GM21367 (cell line): ENCODE measurements at regions not wholly inside any gene's neighbourhood (a gene's known extent, or its start where the extent isn't known, plus 50 kb on each side); places are given as distances from the start of the nearest gene placed in this dataset.
"Not testable (repeated sequence)": the region's sequence is repeated elsewhere in the genome, so short reads cannot be mapped to it uniquely, and the experiment has no call there.

ENCODE experiments used
- ATAC-seq: cut with Tn5 transposase; IDR thresholded peaks from one replicate; pipeline ENCODE4 v1.9.1; 2021; ENCODE audit not compliant: unreplicated experiment

DNA sequence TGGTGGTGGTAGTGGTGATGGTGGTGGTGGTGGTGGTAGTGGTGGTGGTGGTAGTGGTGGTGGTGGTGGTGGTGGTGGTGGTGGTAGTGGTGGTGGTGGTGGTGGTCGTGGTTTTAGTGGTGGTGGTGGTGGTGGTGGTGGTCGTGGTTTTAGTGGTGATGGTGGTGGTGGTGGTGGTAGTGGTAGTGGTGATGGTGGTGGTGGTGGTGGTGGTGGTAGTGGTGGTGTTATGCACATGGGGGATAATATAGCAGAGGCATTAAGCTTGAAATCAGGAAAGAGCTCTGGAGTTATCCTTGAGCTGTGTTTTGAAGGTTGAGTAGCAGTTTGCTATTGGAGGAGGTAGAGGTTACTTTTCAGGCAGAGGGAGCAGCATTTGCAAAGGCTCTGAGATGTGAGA is 94.6 kb upstream of the TPTE start:
- ATAC-seq = not testable (repeated sequence)

- not testable (repeated sequence) for ATAC-seq
Measured at GRCh38 chr21:10427277-10427676, 94.1 kb upstream of the TPTE start.

DNA sequence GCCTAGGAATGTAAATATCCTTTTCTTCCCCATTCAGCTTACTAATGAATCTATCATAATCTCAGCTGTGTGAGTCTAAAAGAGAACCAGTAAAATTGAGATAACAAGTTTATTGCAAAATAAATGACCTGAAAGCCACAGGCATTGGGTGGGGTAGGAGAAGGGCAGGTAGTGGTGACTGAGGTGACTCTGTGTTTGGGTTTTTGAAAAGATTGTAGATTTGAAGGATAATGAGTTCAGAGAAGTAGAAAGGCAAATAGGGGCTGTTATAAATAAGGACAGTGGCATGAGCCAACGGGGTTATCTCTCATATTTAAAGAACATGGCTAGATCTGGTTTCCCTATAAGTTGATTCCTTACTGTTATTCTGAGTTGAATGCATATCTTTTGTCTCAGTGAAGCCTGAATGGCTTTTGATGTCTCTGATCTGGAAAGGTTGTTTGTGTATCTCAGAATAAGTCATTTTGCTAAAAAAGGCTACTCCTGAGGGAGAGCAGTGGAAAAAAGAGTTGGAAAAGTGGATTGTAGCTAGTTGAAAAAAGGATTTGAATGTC is 92.3 kb upstream of the TPTE start:
- not testable (repeated sequence) for ATAC-seq

GRCh38 chr21:10430005-10430404 is 91.4 kb upstream of the TPTE start:
- no peak for ATAC-seq

DNA sequence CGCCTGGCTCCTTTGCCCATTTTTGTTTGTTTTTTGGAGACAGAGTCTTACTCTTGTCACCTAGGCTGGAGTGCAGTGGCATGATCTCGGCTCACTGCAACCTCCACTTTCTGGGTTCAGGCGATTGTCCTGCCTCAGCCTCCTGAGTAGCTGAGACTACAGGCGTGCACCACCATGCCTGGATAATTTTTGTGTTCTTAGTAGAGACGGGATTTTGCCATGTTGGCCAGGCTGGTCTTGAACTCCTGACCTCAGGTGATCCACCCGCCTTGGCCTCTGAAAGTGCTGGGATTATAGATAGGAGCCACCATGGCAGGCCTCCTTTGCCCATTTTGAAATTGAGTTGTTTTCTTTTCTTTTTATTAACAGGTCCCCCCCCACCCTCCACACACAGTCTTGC is 89.4 kb upstream of the TPTE start:
- not testable (repeated sequence) for ATAC-seq

- not testable (repeated sequence) for ATAC-seq
Measured at GRCh38 chr21:10432456-10432855, 88.9 kb upstream of the TPTE start.

- not testable (repeated sequence) for ATAC-seq
Measured at GRCh38 chr21:10437977-10438376, 83.4 kb upstream of the TPTE start.

DNA sequence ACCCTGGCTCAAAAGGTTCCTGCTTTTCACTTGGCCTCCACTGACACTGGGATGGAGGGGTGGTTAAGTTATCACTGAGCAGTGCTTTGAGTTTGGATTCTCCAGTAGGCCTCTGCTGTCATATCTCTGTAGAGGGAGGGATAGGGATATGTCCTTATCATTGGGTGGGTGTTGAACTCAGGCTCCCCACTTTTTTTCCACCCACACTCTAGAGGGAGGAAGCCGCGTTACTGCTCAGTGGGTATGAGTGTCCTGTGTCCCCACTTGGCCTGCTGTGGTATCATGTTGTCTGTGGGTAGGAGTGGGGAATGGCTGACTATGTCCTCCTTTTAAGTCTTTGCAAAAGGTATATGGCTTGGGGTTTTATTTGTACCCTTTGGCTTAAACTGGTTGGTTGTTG is 80.7 kb upstream of the TPTE start:
- not testable (repeated sequence) for ATAC-seq

- not testable (repeated sequence) for ATAC-seq
Measured at GRCh38 chr21:10442018-10442417, 79.4 kb upstream of the TPTE start.

DNA sequence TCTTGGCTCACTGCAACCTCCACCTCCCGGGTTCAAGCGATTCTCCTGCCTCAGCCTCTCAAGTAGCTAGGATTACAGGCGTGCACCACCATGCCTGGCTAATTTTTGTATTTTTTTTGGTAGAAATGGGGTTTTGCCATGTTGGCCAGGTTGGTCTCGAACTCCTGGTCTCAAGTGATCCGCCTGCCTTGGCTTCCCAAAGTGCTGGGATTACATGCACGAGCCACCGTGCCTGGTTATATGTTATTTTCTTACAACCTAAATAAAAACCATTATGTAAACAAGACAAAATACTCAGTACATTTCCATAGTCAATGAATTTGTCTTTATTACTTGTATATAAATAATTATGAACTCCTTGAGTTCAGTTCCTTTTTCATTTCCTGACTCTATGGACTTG is 75.7 kb upstream of the TPTE start:
- not testable (repeated sequence) for ATAC-seq

DNA sequence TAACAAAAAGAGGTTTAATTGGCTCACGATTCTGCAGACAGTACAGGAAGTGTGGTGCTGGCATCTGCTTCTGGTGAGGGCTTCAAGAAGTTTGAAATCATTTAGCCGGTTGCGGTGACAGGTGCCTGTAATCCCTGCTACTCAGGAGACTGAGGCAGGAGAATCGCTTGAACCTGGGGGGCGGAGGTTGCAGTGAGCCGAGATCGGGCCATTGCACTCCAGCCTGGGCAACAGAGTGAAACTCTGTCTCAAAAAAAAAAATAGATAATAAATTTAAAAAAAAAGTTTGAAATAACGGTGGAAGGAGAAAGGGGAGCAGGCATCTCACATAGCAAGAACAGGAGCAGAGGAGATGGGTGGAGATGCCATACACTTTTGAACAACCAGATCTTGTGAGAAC is 71.9 kb upstream of the TPTE start:
- ATAC-seq = not testable (repeated sequence)

GRCh38 chr21:10451274-10451673 is 70.1 kb upstream of the TPTE start:
- ATAC-seq = not testable (repeated sequence)

DNA sequence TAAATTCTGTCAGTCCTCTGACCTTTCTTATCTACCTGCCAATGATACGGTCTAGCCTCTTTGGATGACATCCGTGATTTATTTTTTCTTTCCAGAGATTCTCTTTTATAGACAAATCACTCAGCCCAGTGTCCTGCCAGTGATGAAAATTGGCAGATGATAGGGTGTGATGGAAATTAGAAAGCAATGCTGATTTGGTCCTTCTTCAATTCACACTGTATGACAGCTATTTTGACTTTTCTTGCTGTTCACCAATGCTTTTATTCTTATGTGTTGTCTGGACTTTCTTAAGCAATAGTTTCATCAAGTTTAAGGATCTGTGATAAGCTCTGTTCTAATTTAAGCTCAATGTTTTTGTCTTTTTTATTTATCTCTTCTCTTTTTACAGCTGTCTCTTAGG is 63.6 kb upstream of the TPTE start:
- ATAC-seq = not testable (repeated sequence)

DNA sequence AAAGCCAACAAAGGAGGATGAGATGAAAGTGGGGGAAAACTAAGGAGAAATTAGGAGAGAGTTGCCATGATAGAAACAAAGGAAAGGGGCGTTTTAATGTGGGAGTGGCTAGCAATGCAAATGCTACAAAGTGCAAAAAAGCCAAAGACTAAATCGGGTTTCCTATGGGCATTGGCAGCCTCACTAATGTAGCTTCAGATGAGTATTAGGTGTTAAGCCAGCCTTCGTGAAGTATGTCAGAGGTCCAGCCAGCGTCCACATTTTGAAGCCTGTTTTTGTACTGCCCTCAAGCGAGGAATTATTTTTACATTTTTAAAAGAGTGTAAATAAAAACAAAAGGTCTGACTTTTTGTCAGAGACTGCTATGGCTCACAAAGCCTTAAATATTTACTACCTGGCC is 60.4 kb upstream of the TPTE start:
- not testable (repeated sequence) for ATAC-seq

GRCh38 chr21:10461445-10461844 is 59.9 kb upstream of the TPTE start:
- ATAC-seq = not testable (repeated sequence)

GRCh38 chr21:10463156-10463555 is 58.2 kb upstream of the TPTE start:
- no peak for ATAC-seq

GRCh38 chr21:10464975-10465374 is 56.4 kb upstream of the TPTE start:
- ATAC-seq = no peak

DNA sequence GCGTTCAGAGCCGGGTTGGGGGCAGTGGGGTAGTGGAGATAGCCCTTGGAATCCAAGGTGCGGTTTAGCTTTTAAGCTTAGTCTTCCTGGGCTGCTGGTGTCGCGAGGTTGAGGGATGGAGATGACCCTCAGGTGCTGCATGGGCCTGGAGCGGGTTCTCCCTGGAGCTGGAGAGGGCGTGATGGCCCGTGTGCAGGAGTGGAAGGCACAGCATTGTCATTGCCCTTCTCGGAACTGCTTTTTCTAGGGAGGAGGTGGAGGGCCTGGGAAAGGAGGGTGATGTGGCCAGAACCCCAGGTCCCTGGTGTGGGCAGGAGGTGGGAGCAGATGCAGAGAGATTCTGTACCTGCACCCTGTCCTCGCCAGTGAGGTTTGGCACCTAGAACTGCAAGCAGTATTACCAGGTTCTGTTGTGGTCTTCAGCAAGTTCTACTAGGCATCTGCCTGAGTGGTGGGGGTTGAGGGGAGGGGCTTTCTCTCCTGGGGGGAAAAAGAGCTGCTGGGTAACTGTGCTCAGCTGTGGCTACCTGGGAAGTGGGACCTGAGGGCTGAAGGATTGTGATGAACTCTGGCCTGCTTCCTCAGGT is 55.8 kb upstream of the TPTE start:
- not testable (repeated sequence) for ATAC-seq

- ATAC-seq = no peak
Measured at GRCh38 chr21:10466200-10466599, 55.2 kb upstream of the TPTE start.
